Fibroblast of lung (primary cell): ENCODE measurements at regions not wholly inside any gene's neighbourhood (a gene's known extent, or its start where the extent isn't known, plus 50 kb on each side); places are given as distances from the start of the nearest gene placed in this dataset.

Source experiments
- DNase-seq, 2 donors: peaks; one replicate each; pipeline versions ENCODE4 v3.0.0 to v3.0.0-alpha.2; 2010; ENCODE audit warnings: low read depth in 2 of 2
- H2AFZ ChIP-seq: 2 replicates; pipeline ENCODE4 v1.5.1; 2012; ENCODE audit warnings: low read length, control low read depth, inconsistent platforms
- H3K27ac ChIP-seq: 2 replicates; pipeline ENCODE4 v1.5.1; 2011; ENCODE audit warnings: low read length, control low read depth; ENCODE audit not compliant: insufficient read depth
- H3K27me3 ChIP-seq: 2 replicates; pipeline ENCODE4 v1.5.1; 2011; ENCODE audit warnings: mild to moderate bottlenecking, low read length; ENCODE audit not compliant: control insufficient read depth, insufficient read depth
- H3K36me3 ChIP-seq: 2 replicates; pipeline ENCODE4 v1.5.1; 2011; ENCODE audit warnings: low read length; ENCODE audit not compliant: control insufficient read depth, insufficient read depth
- H3K4me1 ChIP-seq: 2 replicates; pipeline ENCODE4 v1.5.1; 2011; ENCODE audit warnings: low read length; ENCODE audit not compliant: control insufficient read depth, insufficient read depth; ENCODE audit errors: extremely low read depth
- H3K4me2 ChIP-seq: 2 replicates; pipeline ENCODE4 v1.5.1; 2011; ENCODE audit warnings: low read length, control low read depth; ENCODE audit not compliant: insufficient read depth; ENCODE audit errors: extremely low read depth
- H3K4me3 ChIP-seq, 4 experiments: fragments of 200-600 bp in 1 of 4; sonication (generic) in 1 of 4; replicated peaks in 1 of 4; 2 replicates each; pipeline ENCODE4 v1.5.1; 2011 to 2016; ENCODE audit warnings: low read length in 4 of 4, low read depth in 3 of 4, mild to moderate bottlenecking in 3 of 4, control low read depth in 2 of 4, inconsistent platforms in 1 of 4, mixed read lengths in 1 of 4; ENCODE audit not compliant: insufficient read depth in 1 of 4; ENCODE audit errors: control extremely low read depth in 1 of 4
- H3K79me2 ChIP-seq: 2 replicates; pipeline ENCODE4 v1.5.1; 2012; ENCODE audit warnings: mild to moderate bottlenecking, low read length, inconsistent platforms; ENCODE audit not compliant: control insufficient read depth, insufficient read depth
- H3K9ac ChIP-seq: 2 replicates; pipeline ENCODE4 v1.5.1; 2011; ENCODE audit warnings: mild to moderate bottlenecking, low read length, control low read depth; ENCODE audit not compliant: insufficient read depth
- H3K9me3 ChIP-seq: 2 replicates; pipeline ENCODE4 v1.5.1; 2012; ENCODE audit warnings: low read depth, low read length; ENCODE audit not compliant: control insufficient read depth, insufficient read depth
- H4K20me1 ChIP-seq: 2 replicates; pipeline ENCODE4 v1.5.1; 2011; ENCODE audit warnings: low read length; ENCODE audit not compliant: control insufficient read depth, insufficient read depth; ENCODE audit errors: extremely low read depth
- CTCF ChIP-seq, 2 donors: IDR thresholded peaks in 1 of 2; conservative IDR thresholded peaks in 1 of 2; 1 replicate in 1 of 2; 2 replicates in 1 of 2; pipeline ENCODE4 v1.5.1; 2011 to 2012; ENCODE audit warnings: low read length in 2 of 2, control low read depth in 1 of 2, inconsistent platforms in 1 of 2, low read depth in 1 of 2, mild to moderate bottlenecking in 1 of 2
- EZH2 ChIP-seq: IDR thresholded peaks from 2 replicates; pipeline ENCODE4 v1.5.1; 2012; ENCODE audit warnings: low read length, control low read depth, mild to moderate bottlenecking; ENCODE audit errors: missing control alignments

- no peak overlapping the region for H3K9ac ChIP-seq
Observed at GRCh38 chr1:228936881-228937280, 201.6 kb downstream of the RHOU start.

GRCh38 chr1:228937351-228937750 is 202.1 kb downstream of the RHOU start:
- H3K79me2 ChIP-seq: no peaks in the 10 kb centered on the region
- no peak overlapping the region for H3K9ac ChIP-seq
- H3K36me3 ChIP-seq: no peaks in the 10 kb centered on the region
- H3K9me3 ChIP-seq: no peaks in the 10 kb centered on the region
- no peak for DNase-seq
- H2AFZ ChIP-seq: no peak overlapping the region
- no peak overlapping the region for H3K4me3 ChIP-seq
- H3K4me2 ChIP-seq: no peak overlapping the region
- no peak overlapping the region for H3K27ac ChIP-seq
- no peaks in the 10 kb centered on the region for H4K20me1 ChIP-seq
- no peaks in the 10 kb centered on the region for H3K27me3 ChIP-seq
- H3K4me1 ChIP-seq: no peaks in the 10 kb centered on the region
- TF ChIP-seq EZH2 (no peak), CTCF (conservative IDR thresholded peaks at IDR 0.05 in 1 of 2, IDR thresholded peaks at IDR 0.05 in 1 of 2; ENCODE audit: low read depth in 1 of 2, low read length in 2 of 2) (no peak)

More at GRCh38 chr1:228936881-228937280, 201.6 kb downstream of the RHOU start:
- Histone ChIP-seq H2AFZ (no peak overlapping the region), H3K36me3 (no peaks in the 10 kb centered on the region), H3K9me3 (no peaks in the 10 kb centered on the region), H3K4me3 (no peak overlapping the region), H3K27ac (no peak overlapping the region), H3K27me3 (no peaks in the 10 kb centered on the region), H3K79me2 (no peaks in the 10 kb centered on the region), H3K4me1 (no peaks in the 10 kb centered on the region), H3K4me2 (no peak overlapping the region), H4K20me1 (no peaks in the 10 kb centered on the region)
- DNase-seq: no peak
- TF ChIP-seq EZH2 (no peak), CTCF (conservative IDR thresholded peaks at IDR 0.05 in 1 of 2, IDR thresholded peaks at IDR 0.05 in 1 of 2; ENCODE audit: low read depth in 1 of 2, low read length in 2 of 2) (no peak)

- Histone ChIP-seq H3K27me3 (no peaks in the 10 kb centered on the region), H2AFZ (no peak overlapping the region), H4K20me1 (no peaks in the 10 kb centered on the region), H3K4me3 (no peak overlapping the region), H3K4me1 (no peaks in the 10 kb centered on the region), H3K79me2 (no peaks in the 10 kb centered on the region), H3K27ac (no peak overlapping the region), H3K9me3 (no peaks in the 10 kb centered on the region), H3K4me2 (no peak overlapping the region), H3K9ac (no peak overlapping the region), H3K36me3 (no peaks in the 10 kb centered on the region)
- DNase-seq: peak; percentile 9 to 42
- TF ChIP-seq CTCF (conservative IDR thresholded peaks at IDR 0.05 in 1 of 2, IDR thresholded peaks at IDR 0.05 in 1 of 2; ENCODE audit: low read depth in 1 of 2, low read length in 2 of 2): no peak
- TF ChIP-seq EZH2: no peak
Observed at GRCh38 chr1:228937851-228938536, 202.7 kb downstream of the RHOU start.
